HEK293 (cell line): ENCODE measurements at regions not wholly inside any gene's neighbourhood (a gene's known extent, or its start where the extent isn't known, plus 50 kb on each side); places are given as distances from the start of the nearest gene placed in this dataset.

Source experiments
- CTCF ChIA-PET: fragments of 350-600 bp; formaldehyde crosslinking; extraction: SDS; loops from one replicate; lab custom pipeline; 2021; ENCODE audit warnings: antibody characterized with exemption; lab: Yijun Ruan, JAX
- POLR2A ChIA-PET: fragments of 300-600 bp; formaldehyde crosslinking; extraction: SDS; loops from one replicate; lab custom pipeline; 2020; ENCODE audit warnings: antibody characterized with exemption, inconsistent platforms; lab: Yijun Ruan, JAX
- H3K27ac ChIP-seq: fragments of 200-500 bp; sonication (Bioruptor generic); 2 replicates; pipeline ENCODE4 v1.5.1; 2014; ENCODE audit warnings: low read depth, low read length, control low read depth, inconsistent platforms; ENCODE audit errors: extremely low read depth
- H3K36me3 ChIP-seq, 2 experiments: fragments of 200-500 bp in 1 of 2; sonication (Bioruptor generic) in 1 of 2; 1 replicate in 1 of 2; 2 replicates in 1 of 2; pipeline ENCODE4 v1.5.1; 2014 to 2017; ENCODE audit warnings: inconsistent platforms in 2 of 2, low read length in 2 of 2; ENCODE audit not compliant: control insufficient read depth in 2 of 2, insufficient read depth in 1 of 2
- H3K4me1 ChIP-seq: fragments of 200-500 bp; sonication (Bioruptor generic); 2 replicates; pipeline ENCODE4 v1.5.1; 2014; ENCODE audit warnings: mild to moderate bottlenecking, low read length, inconsistent platforms; ENCODE audit not compliant: control insufficient read depth, insufficient read depth
- H3K4me3 ChIP-seq: 2 replicates; pipeline ENCODE4 v1.5.1; 2011; ENCODE audit warnings: low read depth, mild to moderate bottlenecking, control low read depth, low read length, moderate library complexity
- H3K9me3 ChIP-seq: fragments of 200-500 bp; sonication (Bioruptor generic); 2 replicates; pipeline ENCODE4 v1.5.1; 2014; ENCODE audit warnings: low read depth, low read length, inconsistent platforms; ENCODE audit not compliant: control insufficient read depth, insufficient read depth
- PRDM1 ChIP-seq: fragments of 450-650 bp; formaldehyde crosslinking; IDR thresholded peaks from 2 replicates; pipeline ENCODE4; 2016; ENCODE audit warnings: missing biosample characterization, missing genetic modification characterization
- SCRT2 ChIP-seq: fragments of 450-650 bp; formaldehyde crosslinking; IDR thresholded peaks from 2 replicates; pipeline ENCODE4 v1.5.1; 2016; ENCODE audit warnings: missing biosample characterization, missing genetic modification characterization
- SP3 ChIP-seq: fragments of 450-650 bp; formaldehyde crosslinking; IDR thresholded peaks from 2 replicates; pipeline ENCODE4 v1.5.1; 2016; ENCODE audit warnings: missing biosample characterization, missing genetic modification characterization
- YY2 ChIP-seq: fragments of 450-650 bp; formaldehyde crosslinking; IDR thresholded peaks from 2 replicates; pipeline ENCODE4 v1.5.1; 2016; ENCODE audit warnings: missing biosample characterization, missing genetic modification characterization
- ZNF132 ChIP-seq: fragments of 450-650 bp; formaldehyde crosslinking; IDR thresholded peaks from 2 replicates; pipeline ENCODE4 v1.5.1; 2017; ENCODE audit warnings: missing biosample characterization, missing genetic modification characterization, borderline replicate concordance
- ZNF146 ChIP-seq: fragments of 450-650 bp; formaldehyde crosslinking; IDR thresholded peaks from 2 replicates; pipeline ENCODE4 v1.5.1; 2016; ENCODE audit warnings: missing biosample characterization, missing genetic modification characterization
- ZNF211 ChIP-seq: fragments of 450-650 bp; formaldehyde crosslinking; IDR thresholded peaks from 2 replicates; pipeline ENCODE4 v1.5.1; 2016; ENCODE audit warnings: low read depth, missing biosample characterization, missing genetic modification characterization
- ZNF311 ChIP-seq: fragments of 450-650 bp; formaldehyde crosslinking; IDR thresholded peaks from 2 replicates; pipeline ENCODE4 v1.5.1; 2017; ENCODE audit warnings: missing biosample characterization, missing genetic modification characterization, borderline replicate concordance
- ZNF37A ChIP-seq: fragments of 450-650 bp; IDR thresholded peaks from 2 replicates; pipeline ENCODE4 v1.5.1; 2018; ENCODE audit warnings: missing biosample characterization, missing genetic modification characterization
- ZNF391 ChIP-seq: fragments of 450-650 bp; formaldehyde crosslinking; IDR thresholded peaks from 2 replicates; pipeline ENCODE4 v1.5.1; 2016; ENCODE audit warnings: low read depth, missing biosample characterization, missing genetic modification characterization, borderline replicate concordance
- ZNF510 ChIP-seq: fragments of 450-650 bp; formaldehyde crosslinking; IDR thresholded peaks from 2 replicates; pipeline ENCODE4 v1.5.1; 2018; ENCODE audit warnings: mild to moderate bottlenecking, missing genetic modification characterization, missing biosample characterization; ENCODE audit not compliant: insufficient replicate concordance
- ZNF514 ChIP-seq: fragments of 450-650 bp; formaldehyde crosslinking; IDR thresholded peaks from 2 replicates; pipeline ENCODE4 v1.5.1; 2016; ENCODE audit warnings: missing biosample characterization, missing genetic modification characterization
- ZNF555 ChIP-seq: fragments of 450-650 bp; formaldehyde crosslinking; conservative IDR thresholded peaks from 2 replicates; pipeline ENCODE4 v1.5.1; 2017; ENCODE audit warnings: missing biosample characterization, mild to moderate bottlenecking, missing genetic modification characterization, inconsistent platforms
- ZNF600 ChIP-seq: fragments of 450-650 bp; formaldehyde crosslinking; IDR thresholded peaks from 2 replicates; pipeline ENCODE4 v1.5.1; 2016; ENCODE audit warnings: missing biosample characterization, missing genetic modification characterization
- ZNF626 ChIP-seq: fragments of 450-650 bp; sonication (Bioruptor Pico); formaldehyde crosslinking; IDR thresholded peaks from 2 replicates; pipeline ENCODE4 v1.5.1; 2018; ENCODE audit warnings: missing biosample characterization, missing genetic modification characterization, inconsistent platforms
- ZNF660 ChIP-seq: fragments of 450-650 bp; IDR thresholded peaks from 2 replicates; pipeline ENCODE4 v1.5.1; 2018; ENCODE audit warnings: missing biosample characterization, mild to moderate bottlenecking, missing genetic modification characterization
- ZNF792 ChIP-seq: fragments of 450-650 bp; formaldehyde crosslinking; IDR thresholded peaks from 2 replicates; pipeline ENCODE4 v1.5.1; 2016; ENCODE audit warnings: missing biosample characterization, missing genetic modification characterization
- ZSCAN16 ChIP-seq: fragments of 450-650 bp; formaldehyde crosslinking; IDR thresholded peaks from 2 replicates; pipeline ENCODE4 v1.5.1; 2016; ENCODE audit warnings: missing biosample characterization, missing genetic modification characterization
- ZSCAN4 ChIP-seq: fragments of 450-650 bp; formaldehyde crosslinking; IDR thresholded peaks from 2 replicates; pipeline ENCODE4 v1.5.1; 2017; ENCODE audit warnings: missing biosample characterization, missing genetic modification characterization
- TF ChIP-seq, protein P1 (sequence below): fragments of 450-650 bp; formaldehyde crosslinking; IDR thresholded peaks from 2 replicates; pipeline ENCODE4 v1.5.1; 2016; ENCODE audit warnings: missing biosample characterization, missing genetic modification characterization
- TF ChIP-seq, protein P2 (sequence below): fragments of 450-650 bp; formaldehyde crosslinking; IDR thresholded peaks from 2 replicates; pipeline ENCODE4 v1.5.1; 2016; ENCODE audit warnings: missing biosample characterization, missing genetic modification characterization

DNA sequence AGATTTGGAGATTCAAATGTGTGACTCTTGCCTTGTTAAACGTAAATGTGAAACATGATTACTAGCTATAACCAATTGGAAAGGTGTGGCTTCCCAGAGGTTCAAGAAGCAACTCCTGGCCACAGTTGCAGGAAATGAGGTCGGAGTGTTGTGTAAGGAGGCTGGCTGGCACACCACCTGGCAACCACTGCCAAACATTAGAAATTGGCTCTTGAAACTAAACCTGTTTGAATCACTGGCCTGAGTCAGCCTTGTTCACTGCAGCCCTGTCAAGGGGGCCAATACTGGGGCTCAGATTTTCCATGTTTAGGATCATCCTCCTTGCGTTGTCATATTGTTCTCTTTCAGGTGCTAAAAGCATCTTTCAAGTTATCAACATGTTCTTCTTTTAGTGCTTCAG lies 206.3 kb downstream of the ARL6IP6 start (continued):
- no peak for TF ChIP-seq ZSCAN4 (tag by site-specific recombination)
- TF ChIP-seq, protein P1, sequence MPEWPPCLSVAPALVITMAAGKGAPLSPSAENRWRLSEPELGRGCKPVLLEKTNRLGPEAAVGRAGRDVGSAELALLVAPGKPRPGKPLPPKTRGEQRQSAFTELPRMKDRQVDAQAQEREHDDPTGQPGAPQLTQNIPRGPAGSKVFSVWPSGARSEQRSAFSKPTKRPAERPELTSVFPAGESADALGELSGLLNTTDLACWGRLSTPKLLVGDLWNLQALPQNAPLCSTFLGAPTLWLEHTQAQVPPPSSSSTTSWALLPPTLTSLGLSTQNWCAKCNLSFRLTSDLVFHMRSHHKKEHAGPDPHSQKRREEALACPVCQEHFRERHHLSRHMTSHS (tag by site-specific recombination) = no peak
- no peak for TF ChIP-seq ZNF555 (tag by site-specific recombination)
- no peak for TF ChIP-seq ZNF514 (tag by site-specific recombination)
- TF ChIP-seq ZNF391 (tag by site-specific recombination) = no peak
- no peak for TF ChIP-seq ZNF626 (tag by site-specific recombination)
- TF ChIP-seq ZNF510 (tag by site-specific recombination) = no peak

- no peaks in the 10 kb centered on the region for H3K9me3 ChIP-seq
- H3K4me3 ChIP-seq = no peak overlapping the region
- ChIA-PET CTCF (interaction anchor here (0.6 kb wide), 1 partner anchor 623 kb away, joined by 3 read pairs; no protein-coding TSS in a partner anchor), POLR2A (no interaction called here)
- TF ChIP-seq ZNF660 (tag by site-specific recombination) (no peak), ZNF146 (no peak), ZNF311 (tag by site-specific recombination) (no peak), SP3 (tag by site-specific recombination) (no peak), YY2 (tag by site-specific recombination) (no peak), ZNF211 (tag by site-specific recombination) (no peak), ZSCAN16 (no peak), PRDM1 (tag by site-specific recombination) (no peak), ZNF37A (no peak)
- TF ChIP-seq, protein P2, sequence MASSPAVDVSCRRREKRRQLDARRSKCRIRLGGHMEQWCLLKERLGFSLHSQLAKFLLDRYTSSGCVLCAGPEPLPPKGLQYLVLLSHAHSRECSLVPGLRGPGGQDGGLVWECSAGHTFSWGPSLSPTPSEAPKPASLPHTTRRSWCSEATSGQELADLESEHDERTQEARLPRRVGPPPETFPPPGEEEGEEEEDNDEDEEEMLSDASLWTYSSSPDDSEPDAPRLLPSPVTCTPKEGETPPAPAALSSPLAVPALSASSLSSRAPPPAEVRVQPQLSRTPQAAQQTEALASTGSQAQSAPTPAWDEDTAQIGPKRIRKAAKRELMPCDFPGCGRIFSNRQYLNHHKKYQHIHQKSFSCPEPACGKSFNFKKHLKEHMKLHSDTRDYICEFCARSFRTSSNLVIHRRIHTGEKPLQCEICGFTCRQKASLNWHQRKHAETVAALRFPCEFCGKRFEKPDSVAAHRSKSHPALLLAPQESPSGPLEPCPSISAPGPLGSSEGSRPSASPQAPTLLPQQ = no peak
- TF ChIP-seq, all 188 proteins: peak for 0
- Histone ChIP-seq H3K27ac (no peak overlapping the region), H3K36me3 (no peaks in the 10 kb centered on the region), H3K4me1 (no peaks in the 10 kb centered on the region)
Measured at GRCh38 chr2:152924219-152924618, 205.8 kb downstream of the ARL6IP6 start.

DNA sequence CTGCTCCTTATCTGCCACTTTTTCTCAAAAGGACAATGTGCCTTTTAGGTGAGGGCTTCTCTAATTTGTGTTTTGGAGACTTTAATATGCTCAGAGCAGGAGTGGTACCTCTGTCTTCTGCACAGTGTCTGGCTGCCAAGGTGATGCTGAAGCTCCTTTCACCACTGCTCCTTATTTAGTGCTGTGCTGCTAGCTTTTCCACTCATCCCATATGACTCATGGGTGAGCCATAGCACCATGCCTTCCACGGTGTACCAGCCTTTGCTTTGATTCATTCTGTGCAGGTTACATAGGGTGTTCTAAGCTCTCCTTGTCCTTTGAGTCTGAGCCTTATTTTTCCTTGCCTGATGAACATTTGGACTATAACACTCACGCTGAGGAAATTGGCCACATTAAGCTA lies 202.4 kb downstream of the ARL6IP6 start:
- ChIA-PET CTCF (interaction anchor here (1.1 kb wide), 1 partner anchor 60 kb away, joined by 11 read pairs; no protein-coding TSS in a partner anchor), POLR2A (no interaction called here)
- TF ChIP-seq SCRT2 (tag by site-specific recombination) = no peak
- Histone ChIP-seq H3K4me1 (no peaks in the 10 kb centered on the region), H3K4me3 (no peak overlapping the region), H3K27ac (no peak overlapping the region), H3K36me3 (no peaks in the 10 kb centered on the region), H3K9me3 (no peaks in the 10 kb centered on the region)

DNA sequence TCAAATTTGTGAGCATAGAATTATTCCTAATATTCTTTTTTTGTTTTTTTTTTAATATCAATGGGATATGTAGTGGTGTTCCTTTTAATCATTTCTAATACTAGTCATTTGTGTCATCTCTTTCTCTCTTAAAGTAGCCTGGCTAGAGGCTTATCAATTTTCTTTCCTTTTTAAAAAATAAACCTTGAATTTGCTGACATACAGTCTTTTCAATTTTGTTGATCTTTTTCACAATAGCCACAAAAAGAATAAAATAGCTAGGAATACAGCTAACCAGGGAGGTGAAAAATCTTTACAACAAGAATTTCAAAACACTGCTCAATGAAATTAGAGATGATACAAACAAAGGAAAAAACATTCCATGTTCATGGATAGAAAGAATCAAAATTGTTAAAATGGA lies 192.6 kb downstream of the ARL6IP6 start:
- ChIA-PET CTCF (no interaction called here), POLR2A (no interaction called here)
- Histone ChIP-seq H3K27ac (no peak overlapping the region), H3K4me1 (no peaks in the 10 kb centered on the region), H3K36me3 (no peaks in the 10 kb centered on the region), H3K9me3 (no peaks in the 10 kb centered on the region), H3K4me3 (no peak overlapping the region)
- no peak for TF ChIP-seq ZNF514 (tag by site-specific recombination)
- no peak for TF ChIP-seq ZNF600 (tag by site-specific recombination)
- TF ChIP-seq ZNF132 (tag by site-specific recombination) = no peak
- no peak for TF ChIP-seq ZNF792 (tag by site-specific recombination)
- TF ChIP-seq, all 188 proteins: peak for 0
